ENCODE measurements at regions not wholly inside any gene's neighbourhood (a gene's known extent, or its start where the extent isn't known, plus 50 kb on each side); places are given as distances from the start of the nearest gene placed in this dataset.

- Mint-ChIP-seq H3K27me3 (ENCODE audit: low read depth) (peaks cover 2% of the 10 kb centered on the region), H3K27ac (ENCODE audit: unreplicated experiment) (no peak overlapping the region), H3K4me1 (no peaks in the 10 kb centered on the region), H3K36me3 (ENCODE audit: low read depth) (no peaks in the 10 kb centered on the region), H3K9me3 (peaks cover 3% of the 10 kb centered on the region), H3K4me3 (no peak overlapping the region)
- TF ChIP-seq CTCF (conservative IDR thresholded peaks at IDR 0.05): no peak
- DNase-seq (ENCODE audit: low read depth, low spot score): no peak
These were observed 179.2 kb upstream of the BMP2 start for GRCh38 chr20:6588296-6588695.

GRCh38 chr20:6583134-6583738, 184.2 kb upstream of the BMP2 start:
- DNase-seq (ENCODE audit: low read depth, low spot score): peak; percentile 18
- Mint-ChIP-seq H3K27ac (ENCODE audit: unreplicated experiment) (no peak overlapping the region), H3K36me3 (ENCODE audit: low read depth) (no peaks in the 10 kb centered on the region), H3K9me3 (no peaks in the 10 kb centered on the region), H3K4me1 (peaks cover 4% of the 10 kb centered on the region), H3K27me3 (ENCODE audit: low read depth) (peaks cover 2% of the 10 kb centered on the region), H3K4me3 (no peak overlapping the region)
- TF ChIP-seq CTCF (conservative IDR thresholded peaks at IDR 0.05): peak; percentile 79

GRCh38 chr20:6582449-6582848, 185.0 kb upstream of the BMP2 start:
- Mint-ChIP-seq H3K27ac (ENCODE audit: unreplicated experiment) (no peak overlapping the region), H3K4me3 (no peak overlapping the region), H3K4me1 (peaks cover 4% of the 10 kb centered on the region), H3K9me3 (no peaks in the 10 kb centered on the region), H3K27me3 (ENCODE audit: low read depth) (peaks cover 2% of the 10 kb centered on the region), H3K36me3 (ENCODE audit: low read depth) (no peaks in the 10 kb centered on the region)
- TF ChIP-seq CTCF (conservative IDR thresholded peaks at IDR 0.05): no peak
- DNase-seq (ENCODE audit: low read depth, low spot score): no peak

DNA sequence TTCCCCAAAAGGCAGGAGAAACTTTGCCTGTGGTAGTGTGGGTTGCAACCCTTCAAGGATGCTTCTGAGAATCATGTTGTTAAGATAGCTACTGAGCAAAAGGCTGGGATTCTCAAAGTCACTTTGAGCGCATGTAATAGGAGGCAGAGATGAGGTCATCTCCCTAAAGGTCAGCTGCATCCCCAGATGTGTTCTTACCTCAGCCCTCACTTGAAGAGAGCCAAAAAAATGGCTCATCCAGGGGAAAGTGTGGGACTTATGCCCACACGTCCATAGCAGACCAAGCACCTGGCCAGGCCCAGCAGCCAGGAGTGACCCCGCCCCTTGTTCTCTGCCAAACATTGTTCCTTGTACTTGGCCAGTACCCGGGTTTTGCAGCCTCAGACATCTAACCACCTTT, 187.0 kb upstream of the BMP2 start:
- Mint-ChIP-seq H3K36me3 (ENCODE audit: low read depth) (no peaks in the 10 kb centered on the region), H3K27ac (ENCODE audit: unreplicated experiment) (no peak overlapping the region), H3K27me3 (ENCODE audit: low read depth) (no peaks in the 10 kb centered on the region), H3K4me3 (no peak overlapping the region), H3K9me3 (no peaks in the 10 kb centered on the region), H3K4me1 (peaks cover 16% of the 10 kb centered on the region)
- DNase-seq (ENCODE audit: low read depth, low spot score): no peak
- TF ChIP-seq CTCF (conservative IDR thresholded peaks at IDR 0.05): no peak

GRCh38 chr20:6579824-6580223, 187.7 kb upstream of the BMP2 start:
- no peaks in the 10 kb centered on the region for H3K9me3 Mint-ChIP-seq

More at GRCh38 chr20:6579824-6580223, 187.7 kb upstream of the BMP2 start:
- no peak for TF ChIP-seq CTCF (conservative IDR thresholded peaks at IDR 0.05)
- H3K4me3 Mint-ChIP-seq: no peak overlapping the region
- DNase-seq (ENCODE audit: low read depth, low spot score): no peak
- no peaks in the 10 kb centered on the region for H3K27me3 Mint-ChIP-seq (ENCODE audit: low read depth)
- H3K4me1 Mint-ChIP-seq: peaks cover 16% of the 10 kb centered on the region
- no peak overlapping the region for H3K27ac Mint-ChIP-seq (ENCODE audit: unreplicated experiment)
- no peaks in the 10 kb centered on the region for H3K36me3 Mint-ChIP-seq (ENCODE audit: low read depth)
